ENCODE measurements at regions not wholly inside any gene's neighbourhood (a gene's known extent, or its start where the extent isn't known, plus 50 kb on each side); places are given as distances from the start of the nearest gene placed in this dataset.

- Histone ChIP-seq H3K9me3 (ENCODE audit: severe bottlenecking) (peaks cover 2% of the 10 kb centered on the region), H3K36me3 (ENCODE audit: low read depth) (no peaks in the 10 kb centered on the region), H3K27ac (ENCODE audit: poor library complexity, severe bottlenecking) (no peak overlapping the region), H3K4me1 (ENCODE audit: insufficient read depth, poor library complexity, severe bottlenecking) (no peaks in the 10 kb centered on the region), H3K27me3 (ENCODE audit: insufficient read depth, poor library complexity, severe bottlenecking) (no peaks in the 10 kb centered on the region), H3K4me3 (ENCODE audit: severe bottlenecking) (no peak overlapping the region)
- DNase-seq (ENCODE audit: low spot score) = no peak
- TF ChIP-seq CTCF (IDR thresholded peaks at IDR 0.05; ENCODE audit: poor library complexity, severe bottlenecking) = no peak
- no peak for ATAC-seq (ENCODE audit: low read depth)
These were observed 287.5 kb downstream of the LRRIQ3 start for GRCh38 chr1:73910466-73910865.

DNA sequence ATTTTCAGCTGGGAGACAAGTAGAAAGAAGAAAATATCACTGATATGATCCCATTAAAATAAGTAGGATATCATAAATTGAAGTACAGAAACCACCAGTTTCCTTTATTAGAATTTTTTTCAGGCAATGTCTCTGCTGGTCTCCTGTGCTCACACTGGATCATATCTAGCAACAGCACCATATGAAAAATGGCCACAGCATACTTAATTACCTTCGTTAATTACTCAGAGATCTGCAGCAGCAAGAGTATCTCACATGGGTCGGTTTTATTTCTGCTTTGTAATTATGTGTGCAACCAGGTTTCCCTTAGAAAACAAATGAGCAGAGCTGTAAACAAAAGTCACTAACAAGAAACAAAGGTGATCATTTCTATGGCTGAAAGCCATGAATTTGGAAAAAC lies 287.9 kb downstream of the LRRIQ3 start:
- no peak for ATAC-seq (ENCODE audit: low read depth)
- H3K27ac ChIP-seq (ENCODE audit: poor library complexity, severe bottlenecking) = no peak overlapping the region

DNA sequence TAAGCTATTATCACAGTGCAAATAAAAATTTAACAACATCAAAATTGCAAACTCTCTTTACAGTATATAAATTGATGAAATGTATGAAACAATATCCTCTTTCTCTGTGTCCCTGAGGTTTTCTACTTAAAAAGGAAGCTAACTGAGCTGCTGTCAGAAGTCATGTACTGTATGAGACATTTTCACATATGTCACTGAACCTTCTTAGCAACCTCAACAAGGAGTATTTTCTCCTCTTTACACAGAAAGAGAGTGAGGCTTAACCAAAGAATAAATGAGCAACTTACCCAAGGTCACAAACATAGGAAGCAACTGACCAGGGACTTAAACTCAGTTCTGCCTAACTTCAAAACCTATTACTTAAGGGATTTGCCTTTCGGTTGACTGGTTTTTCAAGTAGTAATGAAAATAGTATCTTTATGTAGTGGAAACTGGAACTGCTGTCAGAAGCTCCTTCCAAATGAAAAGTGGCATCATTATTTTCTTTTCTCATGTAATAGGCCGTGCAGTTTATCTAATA lies 288.9 kb downstream of the LRRIQ3 start:
- H3K27ac ChIP-seq (ENCODE audit: poor library complexity, severe bottlenecking) = no peak overlapping the region
- no peak overlapping the region for H3K4me3 ChIP-seq (ENCODE audit: severe bottlenecking)
- DNase-seq (ENCODE audit: low spot score) = no peak
- no peaks in the 10 kb centered on the region for H3K4me1 ChIP-seq (ENCODE audit: insufficient read depth, poor library complexity, severe bottlenecking)
- no peak for TF ChIP-seq CTCF (IDR thresholded peaks at IDR 0.05; ENCODE audit: poor library complexity, severe bottlenecking)
- H3K36me3 ChIP-seq (ENCODE audit: low read depth) = no peaks in the 10 kb centered on the region
- peaks cover 2% of the 10 kb centered on the region for H3K9me3 ChIP-seq (ENCODE audit: severe bottlenecking)
- ATAC-seq (ENCODE audit: low read depth) = no peak
- no peaks in the 10 kb centered on the region for H3K27me3 ChIP-seq (ENCODE audit: insufficient read depth, poor library complexity, severe bottlenecking)

More for the DNA sequence above, 287.9 kb downstream of the LRRIQ3 start:
- H3K9me3 ChIP-seq (ENCODE audit: severe bottlenecking) = peaks cover 2% of the 10 kb centered on the region
- no peaks in the 10 kb centered on the region for H3K27me3 ChIP-seq (ENCODE audit: insufficient read depth, poor library complexity, severe bottlenecking)
- no peak overlapping the region for H3K4me3 ChIP-seq (ENCODE audit: severe bottlenecking)
- H3K4me1 ChIP-seq (ENCODE audit: insufficient read depth, poor library complexity, severe bottlenecking) = no peaks in the 10 kb centered on the region
- no peak for DNase-seq (ENCODE audit: low spot score)
- no peak for TF ChIP-seq CTCF (IDR thresholded peaks at IDR 0.05; ENCODE audit: poor library complexity, severe bottlenecking)
- no peaks in the 10 kb centered on the region for H3K36me3 ChIP-seq (ENCODE audit: low read depth)

- ATAC-seq (ENCODE audit: low read depth) = no peak
These were observed 290.9 kb downstream of the LRRIQ3 start for GRCh38 chr1:73907051-73907450.

More at GRCh38 chr1:73907051-73907450, 290.9 kb downstream of the LRRIQ3 start:
- H3K27me3 ChIP-seq (ENCODE audit: insufficient read depth, poor library complexity, severe bottlenecking) = no peaks in the 10 kb centered on the region
- no peak for TF ChIP-seq CTCF (IDR thresholded peaks at IDR 0.05; ENCODE audit: poor library complexity, severe bottlenecking)
- H3K27ac ChIP-seq (ENCODE audit: poor library complexity, severe bottlenecking) = no peak overlapping the region
- H3K4me3 ChIP-seq (ENCODE audit: severe bottlenecking) = no peak overlapping the region
- H3K4me1 ChIP-seq (ENCODE audit: insufficient read depth, poor library complexity, severe bottlenecking) = no peaks in the 10 kb centered on the region
- no peaks in the 10 kb centered on the region for H3K36me3 ChIP-seq (ENCODE audit: low read depth)
- no peaks in the 10 kb centered on the region for H3K9me3 ChIP-seq (ENCODE audit: severe bottlenecking)
- DNase-seq (ENCODE audit: low spot score) = no peak

Measured in RWPE2 (cell line).